AG04450 (cell line): ENCODE measurements at regions not wholly inside any gene's neighbourhood (a gene's known extent, or its start where the extent isn't known, plus 50 kb on each side); places are given as distances from the start of the nearest gene placed in this dataset.

Source experiments
- CTCF ChIA-PET: fragments of 300-600, 350-600 bp; formaldehyde crosslinking; extraction: SDS; loops from one replicate; lab custom pipeline; 2022; ENCODE audit warnings: antibody characterized with exemption, inconsistent platforms; lab: Charles Lee
- POLR2A ChIA-PET: fragments of 350-600 bp; formaldehyde crosslinking; extraction: SDS; loops from one replicate; lab custom pipeline; 2021; ENCODE audit warnings: antibody characterized with exemption, inconsistent platforms; lab: Yijun Ruan, JAX
- DNase-seq: peaks from one replicate; pipeline ENCODE4 v3.0.0-alpha.2; 2011; ENCODE audit warnings: low read depth, low spot score
- H3K27ac ChIP-seq: one replicate; pipeline ENCODE4 v1.5.1; 2012; ENCODE audit warnings: low read depth, low read length, control low read depth
- H3K27me3 ChIP-seq: one replicate; pipeline ENCODE4 v1.6.0; 2012; ENCODE audit warnings: low read length; ENCODE audit not compliant: control insufficient read depth, insufficient read depth
- H3K4me3 ChIP-seq: 2 replicates; pipeline ENCODE4 v1.5.1; 2011; ENCODE audit warnings: mild to moderate bottlenecking, low read depth, low read length, control low read depth
- H3K9me3 ChIP-seq: 2 replicates; pipeline ENCODE4 v1.5.1; 2012; ENCODE audit warnings: low read length; ENCODE audit not compliant: control insufficient read depth, insufficient read depth
- CTCF ChIP-seq: IDR thresholded peaks from 2 replicates; pipeline ENCODE4 v1.5.1; 2011; ENCODE audit warnings: low read depth, low read length, control low read depth, inconsistent platforms

- no peak for TF ChIP-seq CTCF
- Histone ChIP-seq H3K27me3 (no peaks in the 10 kb centered on the region), H3K27ac (no peak overlapping the region), H3K9me3 (no peaks in the 10 kb centered on the region), H3K4me3 (no peak overlapping the region)
- POLR2A ChIA-PET, result no interaction called here
- CTCF ChIA-PET, result no interaction called here
- no peak for DNase-seq
Observed at GRCh38 chr3:22980346-22980745, 222.8 kb upstream of the UBE2E2 start.

- DNase-seq, result no peak
- no peak for TF ChIP-seq CTCF
- Histone ChIP-seq H3K27me3 (peaks cover 2% of the 10 kb centered on the region), H3K27ac (no peak overlapping the region), H3K9me3 (no peaks in the 10 kb centered on the region), H3K4me3 (no peak overlapping the region)
- POLR2A ChIA-PET, result no interaction called here
- CTCF ChIA-PET, result no interaction called here
Observed at GRCh38 chr3:22981166-22981565, 222.0 kb upstream of the UBE2E2 start.

- DNase-seq, result no peak
- no peak overlapping the region for H3K27ac ChIP-seq
- no peaks in the 10 kb centered on the region for H3K9me3 ChIP-seq
- POLR2A ChIA-PET, result no interaction called here
- CTCF ChIA-PET, result no interaction called here
- no peak for TF ChIP-seq CTCF
- H3K4me3 ChIP-seq, result no peak overlapping the region
- peaks cover 4% of the 10 kb centered on the region for H3K27me3 ChIP-seq
Observed at GRCh38 chr3:22981861-22982260, 221.3 kb upstream of the UBE2E2 start.

GRCh38 chr3:22982981-22983587 is 220.0 kb upstream of the UBE2E2 start:
- ChIA-PET POLR2A (no interaction called here), CTCF (interaction anchor here (1.0 kb wide), 1 partner anchor 12 kb away, joined by 3 read pairs; no protein-coding TSS in a partner anchor)

More at GRCh38 chr3:22982981-22983587, 220.0 kb upstream of the UBE2E2 start:
- Histone ChIP-seq H3K27ac (no peak overlapping the region), H3K9me3 (no peaks in the 10 kb centered on the region), H3K27me3 (peaks cover 4% of the 10 kb centered on the region), H3K4me3 (no peak overlapping the region)
- TF ChIP-seq CTCF, result no peak
- no peak for DNase-seq
